HUES6 (cell line): ENCODE measurements at regions not wholly inside any gene's neighbourhood (a gene's known extent, or its start where the extent isn't known, plus 50 kb on each side); places are given as distances from the start of the nearest gene placed in this dataset.

Experiments
- H3K27ac ChIP-seq: 2 replicates; pipeline ENCODE4 v1.7.0; 2013; ENCODE audit warnings: low read depth, mild to moderate bottlenecking, low read length, inconsistent platforms
- H3K27me3 ChIP-seq: 2 replicates; pipeline ENCODE4 v1.6.1; 2013; ENCODE audit warnings: low read length; ENCODE audit not compliant: control insufficient read depth, insufficient read depth
- H3K36me3 ChIP-seq: 2 replicates; pipeline ENCODE4 v1.6.1; 2013; ENCODE audit warnings: low read length; ENCODE audit not compliant: control insufficient read depth, insufficient read depth
- H3K4me1 ChIP-seq: 2 replicates; pipeline ENCODE4 v1.6.1; 2013; ENCODE audit warnings: low read length; ENCODE audit not compliant: control insufficient read depth, insufficient read depth
- H3K4me3 ChIP-seq: 2 replicates; pipeline ENCODE4 v1.5.1; 2013; ENCODE audit warnings: low read depth, low read length
- H3K9ac ChIP-seq: one replicate; pipeline ENCODE4 v1.6.1; 2013; ENCODE audit warnings: mild to moderate bottlenecking, low read length
- H3K9me3 ChIP-seq: 2 replicates; pipeline ENCODE4 v1.6.1; 2013; ENCODE audit warnings: low read depth, low read length; ENCODE audit not compliant: control insufficient read depth, insufficient read depth

GRCh38 chr2:57987835-57988573 lies 58.6 kb upstream of the VRK2 start:
- Histone ChIP-seq H3K27me3 (no peaks in the 10 kb centered on the region), H3K4me3 (no peak overlapping the region), H3K27ac (no peak overlapping the region), H3K36me3 (no peaks in the 10 kb centered on the region), H3K9ac (no peak overlapping the region), H3K9me3 (no peaks in the 10 kb centered on the region), H3K4me1 (no peaks in the 10 kb centered on the region)

- Histone ChIP-seq H3K4me3 (no peak overlapping the region), H3K27me3 (no peaks in the 10 kb centered on the region), H3K36me3 (no peaks in the 10 kb centered on the region), H3K9ac (no peak overlapping the region), H3K27ac (no peak overlapping the region), H3K4me1 (no peaks in the 10 kb centered on the region), H3K9me3 (no peaks in the 10 kb centered on the region)
Measured at GRCh38 chr2:57990118-57990725, 56.4 kb upstream of the VRK2 start.
